Lung microvascular endothelial cell (primary cell): ENCODE measurements at regions not wholly inside any gene's neighbourhood (a gene's known extent, or its start where the extent isn't known, plus 50 kb on each side); places are given as distances from the start of the nearest gene placed in this dataset.

Experiments
- DNase-seq, 2 donors: peaks; one replicate each; pipeline versions ENCODE4 v3.0.0 to v3.0.0-alpha.2; 2010; ENCODE audit warnings: low read depth in 2 of 2

DNA sequence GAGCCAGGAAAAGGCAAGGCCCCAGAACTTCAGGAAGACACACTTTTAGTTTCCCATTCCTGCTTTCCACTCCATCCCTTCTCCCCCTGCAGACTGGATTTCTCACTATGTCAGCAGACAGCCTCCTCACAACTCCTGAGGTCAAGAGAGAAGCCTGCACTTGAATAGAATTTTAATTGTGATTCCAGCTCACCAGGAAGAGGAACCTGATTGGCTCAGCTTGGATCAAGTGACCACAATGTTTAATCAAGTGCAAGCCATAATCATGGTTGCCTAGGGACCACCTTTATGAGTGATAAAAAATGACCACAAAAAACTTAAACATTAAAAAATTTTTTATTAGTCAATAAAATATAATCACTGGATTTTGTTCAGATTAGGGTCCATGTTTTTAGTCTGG is 244.7 kb upstream of the RHOBTB1 start:
- no peak for DNase-seq

GRCh38 chr10:61188101-61188500 is 244.1 kb upstream of the RHOBTB1 start:
- no peak for DNase-seq

DNA sequence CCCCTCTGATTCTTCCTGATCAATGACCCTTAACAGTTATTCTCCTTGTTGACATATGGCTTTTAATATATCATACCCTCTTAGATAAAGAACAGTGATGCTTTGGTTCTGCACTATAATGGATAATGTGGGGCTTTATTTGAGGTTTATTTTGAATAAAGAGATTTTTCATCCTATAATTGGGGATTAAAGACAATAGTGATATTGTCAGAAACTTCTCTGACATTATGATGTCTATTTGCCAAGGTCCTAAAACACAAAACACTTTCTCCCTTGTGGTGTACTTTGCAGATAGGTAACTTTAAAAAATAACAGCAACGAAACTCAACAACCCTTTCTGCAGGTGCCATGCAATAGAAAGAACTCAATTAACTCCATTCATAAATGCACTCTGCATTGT is 243.6 kb upstream of the RHOBTB1 start:
- DNase-seq: no peak

GRCh38 chr10:61186408-61186807 is 242.4 kb upstream of the RHOBTB1 start:
- no peak for DNase-seq

GRCh38 chr10:61184429-61184828 is 240.4 kb upstream of the RHOBTB1 start:
- DNase-seq: no peak

DNA sequence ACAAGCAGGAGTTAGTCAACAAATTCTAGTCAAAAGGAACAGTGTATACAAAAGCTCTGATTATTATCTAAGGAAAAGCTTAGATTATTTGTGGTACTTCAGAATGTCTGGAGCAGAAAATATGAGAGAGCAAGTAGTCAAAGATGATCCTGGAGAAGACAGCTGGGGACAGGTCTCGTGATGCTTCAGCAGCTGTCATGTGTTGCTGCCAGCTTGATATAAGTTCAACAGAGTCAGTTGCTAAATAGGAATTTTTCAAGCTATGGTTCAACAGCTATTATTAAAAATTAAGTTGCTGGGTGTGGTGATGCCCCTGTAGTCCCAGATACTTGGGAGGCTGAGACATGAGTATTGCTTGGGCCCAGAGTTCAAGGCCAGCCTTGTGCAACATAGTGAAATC is 240.0 kb upstream of the RHOBTB1 start:
- DNase-seq: no peak

DNA sequence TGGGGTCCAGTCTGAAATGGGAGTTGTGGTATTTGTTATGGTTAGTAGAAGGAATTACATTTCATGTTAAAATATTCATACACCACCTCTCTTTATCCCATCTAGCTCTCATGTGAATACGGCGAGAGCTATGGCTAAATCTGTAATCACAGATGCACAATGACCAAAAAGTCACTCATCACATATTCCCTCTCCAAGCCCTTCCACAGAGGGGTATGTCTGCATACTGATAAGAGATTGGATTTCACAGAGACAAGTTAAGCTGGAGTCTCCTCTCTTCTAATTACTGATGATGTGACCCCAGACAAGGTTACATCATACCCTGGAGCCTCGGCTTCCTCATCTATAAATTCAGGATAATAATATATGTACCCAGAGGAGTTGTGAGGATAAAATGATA is 237.8 kb upstream of the RHOBTB1 start:
- DNase-seq: no peak

DNA sequence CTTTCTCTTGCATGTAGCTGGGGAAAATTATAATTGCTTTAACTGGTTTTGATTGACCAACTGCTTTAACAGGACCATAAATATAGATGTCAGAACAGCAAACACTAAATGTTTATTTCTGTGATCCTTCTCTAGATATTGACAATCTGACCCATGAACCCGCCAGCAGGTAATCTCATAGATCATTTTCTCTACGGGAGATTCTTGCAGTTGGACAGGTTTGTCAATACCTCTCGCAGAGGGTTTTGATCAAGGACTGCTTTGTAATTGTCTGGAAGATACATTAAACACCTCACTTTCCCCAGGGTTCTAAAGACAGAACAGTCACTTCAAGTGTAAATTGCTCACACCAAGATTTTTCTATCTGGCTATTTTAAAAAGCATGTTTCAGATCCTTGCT is 235.8 kb upstream of the RHOBTB1 start:
- DNase-seq: no peak

- no peak for DNase-seq
These were observed 232.4 kb upstream of the RHOBTB1 start for GRCh38 chr10:61176424-61176823.

- no peak for DNase-seq
These were observed 231.3 kb upstream of the RHOBTB1 start for GRCh38 chr10:61175316-61175715.

- no peak for DNase-seq
These were observed 229.5 kb upstream of the RHOBTB1 start for GRCh38 chr10:61173450-61173849.

DNA sequence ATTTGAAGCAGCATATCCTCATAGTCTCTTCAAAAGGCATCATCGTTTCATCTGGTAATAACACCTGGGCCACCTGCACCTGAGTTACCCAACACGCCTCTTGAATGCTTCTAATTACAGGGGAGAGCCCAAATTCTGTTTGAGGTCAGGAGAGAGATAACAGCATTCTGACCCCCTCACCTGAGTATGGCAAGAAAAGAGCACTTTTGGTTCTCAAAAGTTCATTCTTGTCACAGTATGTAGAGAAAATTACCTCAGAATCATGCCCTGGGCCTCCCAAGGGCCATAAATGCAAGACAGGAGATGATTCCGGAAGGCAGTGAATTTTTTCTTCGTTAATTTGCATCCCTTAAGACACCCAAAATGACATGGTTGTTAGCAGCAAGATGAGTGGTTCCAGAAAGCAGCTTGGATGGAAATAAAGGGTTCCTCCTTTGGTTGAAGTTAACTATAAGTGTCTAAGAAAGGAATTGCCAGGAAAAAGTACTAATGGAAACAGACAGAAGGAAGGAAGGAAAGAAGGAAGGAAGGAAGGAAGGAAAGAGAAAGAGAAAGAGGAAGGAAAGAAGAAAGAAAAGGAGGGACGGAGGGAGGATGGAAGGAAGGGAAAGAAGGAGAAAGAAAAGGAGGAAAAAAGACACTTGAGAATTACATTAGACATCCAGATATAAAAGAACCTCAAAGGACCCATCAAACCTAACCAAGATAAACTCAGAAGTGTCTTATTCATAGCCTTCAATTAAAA is 228.4 kb upstream of the RHOBTB1 start:
- DNase-seq: no peak

- DNase-seq: no peak
These were observed 226.6 kb upstream of the RHOBTB1 start for GRCh38 chr10:61170594-61170993.

- DNase-seq: no peak
These were observed 225.3 kb upstream of the RHOBTB1 start for GRCh38 chr10:61169294-61169693.

DNA sequence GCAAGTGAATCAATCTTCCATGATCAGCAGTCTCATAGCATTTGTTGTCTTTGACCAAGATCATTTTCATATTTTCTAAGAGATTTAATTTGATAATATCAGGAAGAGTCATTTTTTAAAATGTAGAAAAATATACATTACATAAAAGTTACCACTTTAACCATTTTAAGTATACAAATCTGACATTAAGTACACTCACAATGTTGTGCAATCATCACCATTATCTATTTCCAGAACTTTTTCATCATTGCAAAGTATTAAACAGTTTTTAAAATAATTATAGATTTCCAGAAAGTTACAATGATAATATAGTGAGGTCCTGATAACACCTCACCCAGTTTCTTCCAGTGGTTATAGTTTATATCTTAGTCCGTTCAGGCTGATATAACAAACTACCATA is 222.5 kb upstream of the RHOBTB1 start:
- no peak for DNase-seq

GRCh38 chr10:61166065-61166464 is 222.1 kb upstream of the RHOBTB1 start:
- DNase-seq: no peak

DNA sequence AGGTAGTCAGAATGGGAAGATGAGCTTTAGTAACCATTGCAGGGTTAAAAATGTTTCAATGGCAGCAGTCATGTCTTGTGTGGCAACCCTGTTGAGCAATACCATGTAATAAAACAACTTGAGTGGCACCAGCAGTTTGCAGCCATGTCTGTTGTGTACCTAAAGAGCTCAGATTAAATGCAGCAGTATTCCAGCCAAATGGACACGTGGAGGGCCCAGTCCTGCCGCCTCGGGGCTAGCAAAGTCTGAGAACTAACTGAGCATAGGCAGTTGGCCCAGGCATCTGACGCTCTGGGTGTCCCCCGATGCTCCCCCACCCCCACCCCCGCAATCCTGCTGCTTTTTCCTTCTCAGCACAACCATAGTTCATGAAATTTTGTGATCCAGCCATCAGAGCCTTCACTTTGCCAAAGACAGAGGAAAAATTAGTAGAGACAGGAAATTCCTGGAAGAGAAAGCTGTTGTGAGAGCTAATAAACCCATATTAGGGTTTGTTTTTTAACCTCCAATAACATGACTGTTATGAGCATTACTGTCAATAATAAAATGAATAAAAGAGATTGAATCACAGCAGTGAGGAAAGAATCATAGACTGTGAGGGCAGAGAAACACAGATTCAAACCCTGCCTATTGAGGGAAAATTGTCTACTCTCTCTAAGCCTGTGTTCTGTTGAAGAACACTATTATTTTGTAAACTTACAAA is 220.6 kb upstream of the RHOBTB1 start:
- DNase-seq: peak in 1 of 2 donors; percentile 65

- no peak for DNase-seq
These were observed 219.4 kb upstream of the RHOBTB1 start for GRCh38 chr10:61163403-61163802.

- no peak for DNase-seq
These were observed 216.3 kb upstream of the RHOBTB1 start for GRCh38 chr10:61160253-61160652.

GRCh38 chr10:61159253-61159652 is 215.3 kb upstream of the RHOBTB1 start:
- DNase-seq: peak in 1 of 2 donors; percentile 43

- no peak for DNase-seq
These were observed 213.2 kb upstream of the RHOBTB1 start for GRCh38 chr10:61157182-61157581.

DNA sequence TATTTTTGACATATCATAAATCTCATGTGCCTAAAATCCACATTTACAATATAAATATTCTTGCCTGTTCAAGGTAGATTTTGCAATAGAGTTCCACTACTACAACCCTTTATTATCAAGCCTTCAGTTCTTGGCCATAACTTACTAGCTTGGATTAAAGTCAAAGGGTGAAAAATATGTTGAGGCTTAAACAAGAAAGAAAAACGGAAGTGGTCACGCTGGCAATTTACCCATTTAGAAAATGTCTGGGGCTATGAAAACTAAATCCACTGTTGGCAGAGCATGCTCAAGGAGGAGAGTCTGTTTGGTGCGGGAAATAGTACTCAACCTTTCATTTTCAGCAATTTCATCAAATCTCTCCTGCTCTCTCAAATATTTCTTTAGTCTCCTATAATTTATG is 209.8 kb upstream of the RHOBTB1 start:
- DNase-seq: no peak

DNA sequence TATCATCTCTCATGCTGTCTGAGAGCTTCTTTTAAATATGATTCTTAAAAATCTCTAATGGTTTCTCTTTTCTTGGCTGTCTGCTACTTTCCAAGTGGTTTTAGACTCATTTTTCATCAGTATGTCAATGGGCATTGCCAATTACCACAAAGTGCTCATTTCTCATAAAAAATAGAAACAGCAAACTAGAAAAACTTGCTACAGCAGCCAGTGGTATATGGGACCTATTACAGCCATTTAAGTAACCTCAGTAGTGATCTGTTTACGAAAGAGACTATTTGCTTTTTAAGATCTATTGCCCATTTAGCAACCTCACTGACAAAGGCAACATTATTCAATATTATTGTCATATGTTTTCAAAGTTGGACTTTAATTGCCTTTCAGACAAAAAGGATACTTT is 207.1 kb upstream of the RHOBTB1 start:
- DNase-seq: no peak
